Liver (tissue), 3 donors: ENCODE measurements at regions not wholly inside any gene's neighbourhood (a gene's known extent, or its start where the extent isn't known, plus 50 kb on each side); places are given as distances from the start of the nearest gene placed in this dataset.

Source experiments
- CTCF ChIP-seq: fragments of 150-350 bp; IDR thresholded peaks from 2 replicates; pipeline ENCODE4 v1.5.1; 2017; ENCODE audit warnings: improper control_type of control experiment, low read depth, low read length; ENCODE audit not compliant: missing input control
- JUND ChIP-seq, 2 donors: IDR thresholded peaks; 2 replicates each; pipeline ENCODE4 v1.6.1; 2016; ENCODE audit warnings: antibody characterized with exemption in 2 of 2
- RAD21 ChIP-seq, 2 donors: IDR thresholded peaks; 2 replicates each; pipeline ENCODE4 v1.6.1; 2016; ENCODE audit warnings: antibody characterized with exemption in 2 of 2, mild to moderate bottlenecking in 2 of 2
- REST ChIP-seq: IDR thresholded peaks from 2 replicates; pipeline ENCODE4 v1.6.1; 2016; ENCODE audit warnings: antibody characterized with exemption, mild to moderate bottlenecking
- ZBTB33 ChIP-seq: IDR thresholded peaks from 2 replicates; pipeline ENCODE4 v1.6.1; 2016; ENCODE audit warnings: antibody characterized with exemption
- donor health status: healthy.
- donor health status: healthy.

- TF ChIP-seq CTCF (no peak), REST (no peak), RAD21 (IDR thresholded peaks at IDR 0.05) (no peak), JUND (IDR thresholded peaks at IDR 0.05) (no peak), ZBTB33 (no peak)
Measured at GRCh38 chr7:115632636-115633035, 397.9 kb downstream of the TFEC start.
